PFSK-1 (cell line): ENCODE measurements at regions not wholly inside any gene's neighbourhood (a gene's known extent, or its start where the extent isn't known, plus 50 kb on each side); places are given as distances from the start of the nearest gene placed in this dataset.

Experiments used
- FOXP2 ChIP-seq: optimal IDR thresholded peaks from 2 replicates; pipeline ENCODE3; 2011; ENCODE audit warnings: borderline replicate concordance, control low read depth, inconsistent platforms; ENCODE audit not compliant: insufficient read depth; ENCODE audit errors: extremely low read length, extremely low read depth
- POLR2AphosphoS5 ChIP-seq: IDR thresholded peaks from 2 replicates; pipeline ENCODE4 v1.6.1; 2012; ENCODE audit warnings: low read depth, mild to moderate bottlenecking, control low read depth, low read length, moderate library complexity
- SIN3A ChIP-seq: IDR thresholded peaks from 2 replicates; pipeline ENCODE4 v1.6.1; 2012; ENCODE audit warnings: mild to moderate bottlenecking, low read length, moderate library complexity, borderline replicate concordance; ENCODE audit not compliant: insufficient read depth
- TAF1 ChIP-seq: IDR thresholded peaks from 2 replicates; pipeline ENCODE4 v1.6.1; 2012; ENCODE audit warnings: low read length, control low read depth, borderline replicate concordance; ENCODE audit not compliant: insufficient read depth
- TF ChIP-seq, protein P1 (sequence below), 2 experiments: IDR thresholded peaks; 2 replicates each; pipeline versions ENCODE4 v1.6.1 to v1.8.0; 2011 to 2012; ENCODE audit warnings: low read depth in 2 of 2, low read length in 2 of 2, control low read depth in 1 of 2, inconsistent platforms in 1 of 2, mild to moderate bottlenecking in 1 of 2, moderate library complexity in 1 of 2; ENCODE audit not compliant: insufficient read depth in 1 of 2

DNA sequence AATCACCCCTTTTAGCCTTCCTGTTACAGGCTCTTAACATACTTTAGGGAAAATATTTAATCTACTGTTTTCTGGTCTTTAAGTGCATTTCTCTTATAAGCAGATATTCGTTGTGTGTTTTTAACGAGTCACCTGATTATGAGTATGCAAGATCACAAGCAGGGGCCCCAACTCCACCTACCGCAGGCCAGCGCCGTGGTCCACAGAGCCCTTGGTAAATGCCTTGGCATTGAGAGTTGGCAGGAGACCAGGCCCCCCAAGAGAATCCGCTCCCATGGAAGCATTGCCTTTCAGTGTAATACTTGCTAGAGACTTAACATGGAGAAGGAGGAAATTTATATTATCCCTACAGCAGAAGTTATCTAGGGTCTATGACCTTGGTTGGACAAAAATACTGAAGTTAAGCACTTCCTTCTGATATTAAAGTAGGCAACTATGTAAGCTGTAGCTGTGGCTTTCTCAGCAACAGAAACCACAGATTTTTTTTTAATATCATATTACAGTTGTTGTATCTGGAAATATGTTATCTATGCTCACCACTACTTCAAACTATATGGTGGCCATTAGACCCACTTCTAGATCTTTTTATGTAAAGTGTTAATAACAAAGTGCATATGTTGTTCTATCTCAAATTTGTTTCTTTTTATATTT is 241.8 kb upstream of the MGAT5 start:
- TF ChIP-seq TAF1: no peak
- TF ChIP-seq FOXP2: no peak
- TF ChIP-seq POLR2AphosphoS5: no peak
- TF ChIP-seq, protein P1, sequence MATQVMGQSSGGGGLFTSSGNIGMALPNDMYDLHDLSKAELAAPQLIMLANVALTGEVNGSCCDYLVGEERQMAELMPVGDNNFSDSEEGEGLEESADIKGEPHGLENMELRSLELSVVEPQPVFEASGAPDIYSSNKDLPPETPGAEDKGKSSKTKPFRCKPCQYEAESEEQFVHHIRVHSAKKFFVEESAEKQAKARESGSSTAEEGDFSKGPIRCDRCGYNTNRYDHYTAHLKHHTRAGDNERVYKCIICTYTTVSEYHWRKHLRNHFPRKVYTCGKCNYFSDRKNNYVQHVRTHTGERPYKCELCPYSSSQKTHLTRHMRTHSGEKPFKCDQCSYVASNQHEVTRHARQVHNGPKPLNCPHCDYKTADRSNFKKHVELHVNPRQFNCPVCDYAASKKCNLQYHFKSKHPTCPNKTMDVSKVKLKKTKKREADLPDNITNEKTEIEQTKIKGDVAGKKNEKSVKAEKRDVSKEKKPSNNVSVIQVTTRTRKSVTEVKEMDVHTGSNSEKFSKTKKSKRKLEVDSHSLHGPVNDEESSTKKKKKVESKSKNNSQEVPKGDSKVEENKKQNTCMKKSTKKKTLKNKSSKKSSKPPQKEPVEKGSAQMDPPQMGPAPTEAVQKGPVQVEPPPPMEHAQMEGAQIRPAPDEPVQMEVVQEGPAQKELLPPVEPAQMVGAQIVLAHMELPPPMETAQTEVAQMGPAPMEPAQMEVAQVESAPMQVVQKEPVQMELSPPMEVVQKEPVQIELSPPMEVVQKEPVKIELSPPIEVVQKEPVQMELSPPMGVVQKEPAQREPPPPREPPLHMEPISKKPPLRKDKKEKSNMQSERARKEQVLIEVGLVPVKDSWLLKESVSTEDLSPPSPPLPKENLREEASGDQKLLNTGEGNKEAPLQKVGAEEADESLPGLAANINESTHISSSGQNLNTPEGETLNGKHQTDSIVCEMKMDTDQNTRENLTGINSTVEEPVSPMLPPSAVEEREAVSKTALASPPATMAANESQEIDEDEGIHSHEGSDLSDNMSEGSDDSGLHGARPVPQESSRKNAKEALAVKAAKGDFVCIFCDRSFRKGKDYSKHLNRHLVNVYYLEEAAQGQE (IDR thresholded peaks at IDR 0.05; ENCODE audit: insufficient read depth in 1 of 2, low read depth in 2 of 2, low read length in 2 of 2): no peak
- TF ChIP-seq SIN3A: no peak

DNA sequence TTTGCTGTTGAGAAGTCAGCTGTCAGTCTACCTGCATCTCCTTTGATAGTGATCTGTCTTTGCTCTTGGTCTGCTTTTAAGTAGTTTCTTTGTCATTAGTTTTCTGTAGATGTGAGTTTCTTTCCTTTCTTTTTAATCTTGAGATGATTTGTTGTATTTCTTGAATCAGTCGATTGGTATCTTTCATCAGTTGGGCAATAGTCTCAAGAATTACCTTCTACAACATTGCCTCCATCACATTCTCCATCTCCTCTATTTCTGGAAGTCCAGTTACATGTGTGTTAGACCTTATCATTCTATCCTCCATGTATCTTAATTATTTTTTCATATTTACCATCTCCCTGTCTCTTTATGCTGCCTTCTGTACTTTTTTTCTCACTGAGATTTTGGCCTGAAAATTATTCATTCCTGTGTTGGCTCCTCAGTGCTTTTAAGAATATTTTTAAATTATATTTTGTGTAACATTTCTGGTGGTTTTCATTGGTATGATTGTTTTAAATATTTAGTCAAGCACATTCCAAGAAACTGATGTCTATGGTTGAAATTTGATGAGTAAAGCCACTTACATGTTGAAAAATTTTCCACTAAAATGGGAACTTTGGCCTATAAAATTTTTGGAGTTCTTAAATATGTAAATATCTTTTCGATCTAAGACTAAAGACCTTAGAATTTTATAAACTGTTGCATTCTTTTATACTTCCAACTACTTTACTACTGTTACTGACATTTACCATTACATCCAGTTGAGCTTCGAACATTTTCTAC is 239.5 kb upstream of the MGAT5 start:
- no peak for TF ChIP-seq FOXP2
- TF ChIP-seq, protein P1 (IDR thresholded peaks at IDR 0.05; ENCODE audit: insufficient read depth in 1 of 2, low read depth in 2 of 2, low read length in 2 of 2): no peak
- TF ChIP-seq SIN3A: no peak
- TF ChIP-seq TAF1: no peak

DNA sequence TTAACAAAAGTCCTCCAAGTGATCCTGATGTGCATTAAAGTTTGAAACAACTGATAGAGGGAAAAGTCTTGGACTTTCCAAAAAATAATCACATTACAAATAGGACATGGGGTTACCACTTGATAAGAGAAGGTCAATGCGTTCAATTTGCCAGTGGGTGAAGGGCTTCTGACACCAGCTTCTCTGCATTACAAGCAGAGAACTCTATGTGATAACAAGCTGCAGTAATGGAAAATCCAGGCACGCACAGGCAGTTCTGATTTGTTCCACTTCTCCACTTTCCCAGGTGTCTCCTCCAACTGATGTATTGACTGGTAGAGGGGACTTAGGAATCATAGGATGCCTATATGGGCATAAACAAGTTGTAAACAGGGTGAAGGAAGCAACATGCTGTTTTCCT is 234.0 kb upstream of the MGAT5 start:
- TF ChIP-seq, protein P1 (IDR thresholded peaks at IDR 0.05; ENCODE audit: insufficient read depth in 1 of 2, low read depth in 2 of 2, low read length in 2 of 2): no peak
- TF ChIP-seq SIN3A: no peak
- TF ChIP-seq TAF1: no peak
- no peak for TF ChIP-seq POLR2AphosphoS5
- no peak for TF ChIP-seq FOXP2

DNA sequence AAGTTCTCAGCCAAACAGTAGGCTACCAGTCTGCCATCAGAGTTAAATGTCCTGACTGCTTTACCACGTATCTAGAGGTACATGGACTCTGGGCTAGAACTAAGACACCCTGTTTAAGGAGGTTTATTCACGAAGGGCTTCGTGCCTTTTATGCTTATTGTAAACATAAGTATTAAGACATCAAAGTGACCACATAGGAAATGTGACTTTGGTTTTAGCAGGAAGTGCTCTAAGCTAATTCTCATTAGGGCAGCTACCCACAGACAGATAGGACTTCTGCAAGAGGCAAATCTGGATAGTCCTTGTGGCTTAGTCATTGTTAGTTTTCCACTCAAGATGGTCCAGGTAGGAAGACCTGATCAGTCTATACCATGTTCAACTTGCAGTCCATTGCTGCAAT is 233.3 kb upstream of the MGAT5 start:
- no peak for TF ChIP-seq SIN3A
- TF ChIP-seq, protein P1 (IDR thresholded peaks at IDR 0.05; ENCODE audit: insufficient read depth in 1 of 2, low read depth in 2 of 2, low read length in 2 of 2): no peak
- no peak for TF ChIP-seq POLR2AphosphoS5
- no peak for TF ChIP-seq FOXP2
- no peak for TF ChIP-seq TAF1
